ENCODE measurements at regions not wholly inside any gene's neighbourhood (a gene's known extent, or its start where the extent isn't known, plus 50 kb on each side); places are given as distances from the start of the nearest gene placed in this dataset.

DNA sequence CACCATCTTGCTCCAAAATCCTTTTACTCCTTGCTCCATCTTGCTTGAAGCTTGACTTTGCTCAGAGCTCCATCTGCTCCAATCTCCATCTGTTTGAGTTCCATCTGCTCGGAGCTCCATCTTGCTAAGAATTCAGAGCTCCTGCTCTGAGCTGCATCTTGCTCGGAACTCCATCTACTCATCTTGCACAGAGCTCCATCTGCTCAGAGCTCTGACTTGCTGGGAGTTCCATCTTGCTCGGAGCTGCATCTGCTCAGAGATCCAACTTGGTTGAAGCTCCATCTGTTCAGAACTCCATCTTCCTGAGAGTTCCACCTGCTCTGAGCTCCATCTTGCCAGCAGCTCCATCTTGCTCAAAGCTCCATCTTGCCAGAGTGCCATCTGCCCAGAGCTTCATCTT lies 80.6 kb upstream of the ZNF98 start:
- TF ChIP-seq, protein P1, sequence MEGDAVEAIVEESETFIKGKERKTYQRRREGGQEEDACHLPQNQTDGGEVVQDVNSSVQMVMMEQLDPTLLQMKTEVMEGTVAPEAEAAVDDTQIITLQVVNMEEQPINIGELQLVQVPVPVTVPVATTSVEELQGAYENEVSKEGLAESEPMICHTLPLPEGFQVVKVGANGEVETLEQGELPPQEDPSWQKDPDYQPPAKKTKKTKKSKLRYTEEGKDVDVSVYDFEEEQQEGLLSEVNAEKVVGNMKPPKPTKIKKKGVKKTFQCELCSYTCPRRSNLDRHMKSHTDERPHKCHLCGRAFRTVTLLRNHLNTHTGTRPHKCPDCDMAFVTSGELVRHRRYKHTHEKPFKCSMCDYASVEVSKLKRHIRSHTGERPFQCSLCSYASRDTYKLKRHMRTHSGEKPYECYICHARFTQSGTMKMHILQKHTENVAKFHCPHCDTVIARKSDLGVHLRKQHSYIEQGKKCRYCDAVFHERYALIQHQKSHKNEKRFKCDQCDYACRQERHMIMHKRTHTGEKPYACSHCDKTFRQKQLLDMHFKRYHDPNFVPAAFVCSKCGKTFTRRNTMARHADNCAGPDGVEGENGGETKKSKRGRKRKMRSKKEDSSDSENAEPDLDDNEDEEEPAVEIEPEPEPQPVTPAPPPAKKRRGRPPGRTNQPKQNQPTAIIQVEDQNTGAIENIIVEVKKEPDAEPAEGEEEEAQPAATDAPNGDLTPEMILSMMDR (IDR thresholded peaks at IDR 0.05): no peak
- TF ChIP-seq POLR2A (IDR thresholded peaks at IDR 0.05): no peak

Measured in heart left ventricle (tissue), 13 donors.